ENCODE measurements at regions not wholly inside any gene's neighbourhood (a gene's known extent, or its start where the extent isn't known, plus 50 kb on each side); places are given as distances from the start of the nearest gene placed in this dataset.

- TF ChIP-seq CTCF (IDR thresholded peaks at IDR 0.05; ENCODE audit: low read depth, low read length, poor library complexity, severe bottlenecking) (no peak), EZH2phosphoT487 (IDR thresholded peaks at IDR 0.05; ENCODE audit: borderline replicate concordance, low read length) (no peak)
These were observed 179.6 kb downstream of the DSC3 start for GRCh38 chr18:30862900-30863299.

Measured in DOHH2 (cell line).